RWPE1 (cell line): ENCODE measurements at regions not wholly inside any gene's neighbourhood (a gene's known extent, or its start where the extent isn't known, plus 50 kb on each side); places are given as distances from the start of the nearest gene placed in this dataset.

Experiments used
- CTCF ChIA-PET: fragments of 350-600 bp; sonication (Branson Sonifier 250); formaldehyde crosslinking; extraction: SDS; loops from one replicate; lab custom pipeline; 2021; lab: Yijun Ruan, JAX
- POLR2A ChIA-PET: fragments of 400-600 bp; formaldehyde crosslinking; extraction: SDS; loops from one replicate; lab custom pipeline; 2020; ENCODE audit warnings: antibody characterized with exemption; ENCODE audit not compliant: low non-redundant PET; lab: Yijun Ruan, JAX
- DNase-seq: peaks from one replicate; pipeline ENCODE4 v3.0.0; 2012; ENCODE audit warnings: low spot score
- H3K27ac ChIP-seq: fragments of 450-650 bp; 2 replicates; pipeline ENCODE4 v1.5.1; 2017
- TF ChIP-seq, protein P1 (sequence below): fragments of 450-650 bp; conservative IDR thresholded peaks from 2 replicates; pipeline ENCODE4 v1.5.1; 2017; ENCODE audit warnings: low read depth, mild to moderate bottlenecking

DNA sequence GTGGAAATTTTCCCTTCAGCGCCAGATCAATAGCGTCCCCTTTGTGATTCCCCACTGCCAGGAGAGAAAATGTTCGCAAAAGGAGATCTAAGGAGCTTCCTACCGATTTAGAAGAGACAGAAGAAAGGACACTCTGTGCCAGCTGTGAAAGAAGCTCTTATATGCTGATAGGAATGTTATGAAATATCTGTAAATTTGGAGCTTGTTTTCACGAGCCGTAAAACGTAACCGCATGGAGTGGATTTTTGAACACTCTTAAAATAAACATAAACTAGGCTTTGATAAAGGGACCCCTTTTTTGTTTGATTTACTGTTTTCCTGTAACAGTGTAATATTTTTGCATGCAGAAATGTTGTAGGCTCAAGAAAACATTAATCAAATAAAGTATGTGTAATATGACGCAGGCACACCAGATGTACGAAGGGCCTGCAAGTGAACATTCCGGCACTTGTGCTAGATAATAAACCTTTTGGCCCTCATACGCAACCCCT, 346.8 kb downstream of the ETNK1 start:
- TF ChIP-seq, protein P1, sequence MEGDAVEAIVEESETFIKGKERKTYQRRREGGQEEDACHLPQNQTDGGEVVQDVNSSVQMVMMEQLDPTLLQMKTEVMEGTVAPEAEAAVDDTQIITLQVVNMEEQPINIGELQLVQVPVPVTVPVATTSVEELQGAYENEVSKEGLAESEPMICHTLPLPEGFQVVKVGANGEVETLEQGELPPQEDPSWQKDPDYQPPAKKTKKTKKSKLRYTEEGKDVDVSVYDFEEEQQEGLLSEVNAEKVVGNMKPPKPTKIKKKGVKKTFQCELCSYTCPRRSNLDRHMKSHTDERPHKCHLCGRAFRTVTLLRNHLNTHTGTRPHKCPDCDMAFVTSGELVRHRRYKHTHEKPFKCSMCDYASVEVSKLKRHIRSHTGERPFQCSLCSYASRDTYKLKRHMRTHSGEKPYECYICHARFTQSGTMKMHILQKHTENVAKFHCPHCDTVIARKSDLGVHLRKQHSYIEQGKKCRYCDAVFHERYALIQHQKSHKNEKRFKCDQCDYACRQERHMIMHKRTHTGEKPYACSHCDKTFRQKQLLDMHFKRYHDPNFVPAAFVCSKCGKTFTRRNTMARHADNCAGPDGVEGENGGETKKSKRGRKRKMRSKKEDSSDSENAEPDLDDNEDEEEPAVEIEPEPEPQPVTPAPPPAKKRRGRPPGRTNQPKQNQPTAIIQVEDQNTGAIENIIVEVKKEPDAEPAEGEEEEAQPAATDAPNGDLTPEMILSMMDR = no peak
- DNase-seq = no peak
- no peak overlapping the region for H3K27ac ChIP-seq
- POLR2A ChIA-PET = no interaction called here
- CTCF ChIA-PET = interaction anchor here (0.8 kb wide), 1 partner anchor 10 kb away, joined by 7 read pairs; no protein-coding TSS in a partner anchor

DNA sequence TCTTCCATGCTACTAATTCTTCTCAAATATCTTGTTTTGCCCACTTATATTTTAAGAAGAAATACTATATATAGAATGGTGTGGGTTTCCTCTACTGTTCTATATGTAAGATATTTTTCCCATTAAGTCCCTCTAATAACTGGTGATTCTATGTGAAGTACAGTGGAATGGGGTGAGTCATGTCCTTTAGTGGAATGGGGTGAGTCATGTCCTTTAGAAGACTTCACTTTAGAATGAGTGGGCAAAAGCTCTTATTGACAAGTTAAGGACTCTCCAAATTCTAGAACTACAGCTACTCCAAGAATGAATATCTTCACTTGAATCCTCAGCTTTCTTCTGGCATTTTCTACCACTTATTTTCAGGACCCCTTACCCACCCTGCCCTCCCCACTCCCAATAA, 349.9 kb downstream of the ETNK1 start:
- TF ChIP-seq, protein P1 = no peak
- POLR2A ChIA-PET = no interaction called here
- DNase-seq = peak; percentile 67
- no peak overlapping the region for H3K27ac ChIP-seq
- CTCF ChIA-PET = no interaction called here

DNA sequence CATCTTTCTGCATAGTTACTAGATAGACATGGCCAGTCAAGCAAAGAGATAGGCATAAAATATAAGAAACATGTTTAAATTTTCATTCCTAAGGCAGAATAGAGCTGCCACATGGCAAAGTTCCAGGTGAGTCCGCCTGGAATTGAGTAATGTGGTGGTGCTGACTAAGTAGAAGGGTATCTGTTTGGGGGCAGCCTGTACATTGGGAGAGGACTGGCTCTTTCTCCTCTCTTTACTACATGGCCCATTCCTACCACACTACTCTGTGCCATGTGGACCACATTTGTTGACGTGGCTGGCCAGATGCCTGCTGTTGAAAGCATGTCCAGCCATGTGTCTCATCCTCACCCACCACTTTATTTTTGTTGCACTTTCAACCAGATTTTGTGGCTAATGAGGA, 354.0 kb downstream of the ETNK1 start:
- CTCF ChIA-PET = no interaction called here

DNA sequence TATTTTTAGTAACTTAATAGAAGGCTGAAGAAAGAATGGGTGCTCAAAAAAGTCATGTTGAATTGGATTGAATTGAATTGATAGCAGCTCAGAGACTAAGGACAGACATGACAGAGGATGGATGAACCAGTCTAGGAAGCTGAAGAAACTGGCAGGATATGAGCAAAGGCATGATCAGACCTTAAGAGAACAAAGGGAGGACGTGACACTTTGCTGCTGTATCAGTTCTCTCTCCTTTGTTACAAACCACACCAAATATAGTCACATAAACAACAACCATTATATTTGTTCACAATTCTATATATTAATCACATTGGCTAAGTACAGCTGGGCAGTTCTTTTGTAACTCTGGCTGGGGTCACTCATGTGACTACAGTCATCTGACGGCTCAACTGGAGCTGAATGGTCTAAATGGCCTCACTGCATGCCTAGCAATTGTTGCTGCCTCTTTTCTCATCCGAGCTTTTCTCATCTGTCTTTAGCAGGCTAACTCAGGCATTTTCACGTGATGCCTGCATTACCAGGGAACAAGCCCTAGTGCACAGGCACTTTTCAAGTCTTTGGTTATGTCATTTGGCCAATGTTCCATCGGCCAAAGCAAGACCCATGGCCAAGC, 355.0 kb downstream of the ETNK1 start:
- TF ChIP-seq, protein P1 = no peak
- ChIA-PET CTCF (interaction anchor here (0.5 kb wide), 1 partner anchor 25 kb away, joined by 3 read pairs; no protein-coding TSS in a partner anchor), POLR2A (no interaction called here)
- H3K27ac ChIP-seq = no peak overlapping the region
- DNase-seq = no peak

More for the DNA sequence above, 354.0 kb downstream of the ETNK1 start:
- peak overlapping the region; percentile 57 for H3K27ac ChIP-seq
- POLR2A ChIA-PET = no interaction called here
- TF ChIP-seq, protein P1 = no peak
- DNase-seq = peak; percentile 93

DNA sequence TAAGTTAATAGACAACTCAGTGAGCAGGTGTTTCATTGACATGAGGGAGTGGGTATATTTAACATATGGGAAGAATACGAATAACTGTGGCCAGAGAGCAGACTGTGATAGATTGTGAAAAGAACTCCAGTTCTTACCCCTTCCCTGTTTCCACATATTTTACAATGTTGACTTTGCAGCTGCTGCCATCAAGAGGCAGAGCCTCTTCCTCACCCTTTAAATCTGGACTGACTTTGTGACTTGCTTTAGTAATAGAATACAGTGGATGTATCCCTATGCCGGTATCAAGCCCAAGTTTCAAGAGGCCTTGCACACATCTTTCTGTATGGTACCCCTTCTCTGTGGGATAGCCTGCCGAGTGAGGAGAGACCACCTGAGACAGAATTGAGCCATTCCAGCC, 356.7 kb downstream of the ETNK1 start:
- H3K27ac ChIP-seq = no peak overlapping the region
- ChIA-PET CTCF (interaction anchor here (0.6 to 0.9 kb wide), 2 partner anchors 9 to 714 kb away, joined by 4 to 7 read pairs; no protein-coding TSS in a partner anchor), POLR2A (no interaction called here)
- DNase-seq = no peak
- TF ChIP-seq, protein P1 = no peak

DNA sequence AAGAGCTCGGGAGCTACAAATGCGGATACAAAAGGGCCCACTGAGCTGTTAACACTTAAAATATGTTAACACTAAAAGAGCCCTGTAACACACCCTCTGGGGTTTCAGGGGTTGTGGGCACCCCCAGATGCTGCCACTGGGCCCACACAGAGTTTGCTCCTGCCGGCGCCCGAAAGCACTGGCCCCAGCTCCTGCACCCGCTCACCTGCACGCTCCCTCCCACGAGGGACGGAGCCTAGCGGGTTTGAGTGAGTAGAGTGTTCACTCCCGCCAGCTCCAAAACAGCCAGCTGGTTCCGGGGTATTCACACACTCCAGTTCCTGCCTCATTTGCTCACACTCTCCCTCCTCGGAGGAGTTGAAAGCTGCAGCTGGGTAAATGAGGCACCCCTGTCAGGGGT, 357.7 kb downstream of the ETNK1 start:
- no peak for DNase-seq
- no peak overlapping the region for H3K27ac ChIP-seq
- TF ChIP-seq, protein P1 = no peak
- ChIA-PET POLR2A (no interaction called here), CTCF (interaction anchor here (0.9 kb wide), 1 partner anchor 10 kb away, joined by 7 read pairs; no protein-coding TSS in a partner anchor)
